CD4-positive, alpha-beta T cell (primary cell): ENCODE measurements at regions not wholly inside any gene's neighbourhood (a gene's known extent, or its start where the extent isn't known, plus 50 kb on each side); places are given as distances from the start of the nearest gene placed in this dataset.

ENCODE experiments used
- ATAC-seq: fragments of 200-7000 bp; cut with Tn5 transposase; one replicate; pipeline ENCODE4 v1.10.0; 2022; ENCODE audit warnings: mild to moderate bottlenecking; ENCODE audit not compliant: poor library complexity
- CTCF ChIA-PET: fragments of 350-600 bp; sonication (Branson Sonifier 250); formaldehyde crosslinking; loops from one replicate; lab custom pipeline; 2021; ENCODE audit warnings: antibody characterized with exemption, inconsistent platforms; lab: Charles Lee
- POLR2A ChIA-PET: fragments of 350-600 bp; sonication (Branson Sonifier 250); formaldehyde crosslinking; loops from one replicate; lab custom pipeline; 2021; ENCODE audit warnings: antibody characterized with exemption, inconsistent platforms; lab: Charles Lee
- DNase-seq, 14 experiments: peaks; one replicate each; pipeline ENCODE4 v3.0.0-alpha.2; 2013 to 2020; ENCODE audit warnings: mixed read lengths in 2 of 14
- H3K27ac ChIP-seq, 2 donors: one replicate each; pipeline versions ENCODE4 v1.5.1 to v1.7.0; 2013; ENCODE audit warnings: low read length in 2 of 2, low read depth in 1 of 2, mild to moderate bottlenecking in 1 of 2
- H3K27me3 ChIP-seq, 2 experiments: 1 replicate in 1 of 2; 2 replicates in 1 of 2; pipeline versions ENCODE4 v1.6.1 to v1.7.0; 2013; ENCODE audit warnings: low read length in 2 of 2, control low read depth in 1 of 2, mild to moderate bottlenecking in 1 of 2, moderate library complexity in 1 of 2; ENCODE audit not compliant: insufficient read depth in 2 of 2, control insufficient read depth in 1 of 2
- H3K36me3 ChIP-seq: one replicate; pipeline ENCODE4 v1.6.1; 2013; ENCODE audit warnings: low read length, control low read depth; ENCODE audit not compliant: insufficient read depth
- H3K4me1 ChIP-seq: one replicate; pipeline ENCODE4 v1.6.1; 2013; ENCODE audit warnings: low read length, control low read depth; ENCODE audit not compliant: insufficient read depth
- H3K4me3 ChIP-seq: one replicate; pipeline ENCODE4 v1.5.1; 2013; ENCODE audit warnings: mild to moderate bottlenecking, low read length, moderate library complexity
- H3K9me3 ChIP-seq, 2 experiments: 1 replicate in 1 of 2; 2 replicates in 1 of 2; pipeline versions ENCODE4 v1.6.1 to v1.7.0; 2013; ENCODE audit warnings: low read length in 2 of 2, mild to moderate bottlenecking in 2 of 2, control low read depth in 1 of 2, moderate library complexity in 1 of 2; ENCODE audit not compliant: control insufficient read depth in 1 of 2, insufficient read depth in 1 of 2
- H3K27ac Mint-ChIP-seq: one replicate; pipeline ENCODE4 v1.8.0; 2020; ENCODE audit warnings: mixed read lengths
- H3K27me3 Mint-ChIP-seq: one replicate; pipeline ENCODE4 v1.8.0; 2021; ENCODE audit warnings: mixed read lengths
- H3K36me3 Mint-ChIP-seq: one replicate; pipeline ENCODE4 v1.8.0; 2021; ENCODE audit warnings: low read depth, mixed read lengths
- H3K4me1 Mint-ChIP-seq: one replicate; pipeline ENCODE4 v1.8.0; 2021; ENCODE audit warnings: low read depth, mixed read lengths
- H3K4me3 Mint-ChIP-seq: one replicate; pipeline ENCODE4 v1.8.0; 2020; ENCODE audit warnings: mild to moderate bottlenecking, mixed read lengths
- H3K9me3 Mint-ChIP-seq: one replicate; pipeline ENCODE4 v1.8.0; 2020; ENCODE audit warnings: mixed read lengths
- intact Hi-C, 2 experiments: fragments of 100-400 bp; cut with DNase I in 1 of 2; cut with micrococcal nuclease in 1 of 2; formaldehyde crosslinking; loops; one replicate each; pipeline versions ENCODE4 v1.15.1 to v1.9.0; 2023 to 2025; cut with DNase I, micrococcal nuclease
- TF ChIP-seq, protein P1 (sequence below): fragments of 200-600 bp; IDR thresholded peaks from one replicate; pipeline ENCODE4 v1.8.0; 2022; ENCODE audit warnings: antibody characterized with exemption, mild to moderate bottlenecking

DNA sequence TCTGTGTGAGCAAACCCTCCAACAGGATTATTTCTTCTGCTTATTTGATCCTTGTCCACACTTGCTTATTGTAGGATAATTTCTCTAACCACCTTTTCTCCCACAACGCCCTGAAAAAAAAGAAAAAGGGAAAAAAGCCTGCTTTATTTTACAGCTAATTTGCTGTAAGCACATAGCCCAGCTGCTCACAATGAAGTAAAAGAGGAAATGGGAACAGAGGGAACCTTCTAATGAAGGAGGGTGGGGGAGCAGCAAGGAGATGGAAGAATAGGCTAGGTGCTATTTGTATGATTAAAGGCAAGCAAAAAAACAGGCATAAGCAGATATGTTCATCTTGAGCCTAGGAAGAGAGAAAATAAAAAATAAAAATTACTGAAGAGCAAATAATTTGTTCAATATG, 331.6 kb downstream of the TXNL1 start:
- Mint-ChIP-seq H3K9me3 (no peaks in the 10 kb centered on the region), H3K4me1 (no peaks in the 10 kb centered on the region), H3K27me3 (no peaks in the 10 kb centered on the region), H3K27ac (no peak overlapping the region), H3K36me3 (no peaks in the 10 kb centered on the region), H3K4me3 (no peak overlapping the region)
- H3K27ac ChIP-seq: no peak overlapping the region
- no peak overlapping the region for H3K4me3 ChIP-seq
- POLR2A ChIA-PET: no interaction called here
- intact Hi-C loops: no loop called here
- H3K9me3 ChIP-seq: peaks cover 0 to 5% of the 10 kb centered on the region in 2 experiments
- no peaks in the 10 kb centered on the region for H3K36me3 ChIP-seq
- TF ChIP-seq, protein P1, sequence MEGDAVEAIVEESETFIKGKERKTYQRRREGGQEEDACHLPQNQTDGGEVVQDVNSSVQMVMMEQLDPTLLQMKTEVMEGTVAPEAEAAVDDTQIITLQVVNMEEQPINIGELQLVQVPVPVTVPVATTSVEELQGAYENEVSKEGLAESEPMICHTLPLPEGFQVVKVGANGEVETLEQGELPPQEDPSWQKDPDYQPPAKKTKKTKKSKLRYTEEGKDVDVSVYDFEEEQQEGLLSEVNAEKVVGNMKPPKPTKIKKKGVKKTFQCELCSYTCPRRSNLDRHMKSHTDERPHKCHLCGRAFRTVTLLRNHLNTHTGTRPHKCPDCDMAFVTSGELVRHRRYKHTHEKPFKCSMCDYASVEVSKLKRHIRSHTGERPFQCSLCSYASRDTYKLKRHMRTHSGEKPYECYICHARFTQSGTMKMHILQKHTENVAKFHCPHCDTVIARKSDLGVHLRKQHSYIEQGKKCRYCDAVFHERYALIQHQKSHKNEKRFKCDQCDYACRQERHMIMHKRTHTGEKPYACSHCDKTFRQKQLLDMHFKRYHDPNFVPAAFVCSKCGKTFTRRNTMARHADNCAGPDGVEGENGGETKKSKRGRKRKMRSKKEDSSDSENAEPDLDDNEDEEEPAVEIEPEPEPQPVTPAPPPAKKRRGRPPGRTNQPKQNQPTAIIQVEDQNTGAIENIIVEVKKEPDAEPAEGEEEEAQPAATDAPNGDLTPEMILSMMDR: no peak
- H3K4me1 ChIP-seq: no peaks in the 10 kb centered on the region
- CTCF ChIA-PET: no interaction called here
- no peaks in the 10 kb centered on the region for H3K27me3 ChIP-seq
- no peak for DNase-seq
- ATAC-seq: no peak

DNA sequence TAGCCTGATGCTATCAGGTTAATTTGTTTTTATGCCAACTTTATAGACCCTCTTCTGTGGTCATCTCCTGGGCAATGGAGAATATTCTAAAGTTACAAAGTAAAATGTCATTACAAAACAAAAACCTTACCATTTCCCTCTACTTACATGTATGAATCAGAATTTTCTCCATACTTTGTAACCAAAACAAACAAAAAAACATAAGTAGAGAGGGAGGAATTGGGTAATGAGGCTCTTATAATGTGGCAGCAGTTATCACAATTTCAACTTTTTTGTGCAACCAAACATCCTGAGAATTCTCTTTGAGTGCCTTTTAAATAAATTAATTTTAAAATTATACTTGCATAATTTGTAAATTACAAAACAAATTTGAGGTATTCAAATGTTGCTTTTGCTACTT, 332.8 kb downstream of the TXNL1 start:
- no peak overlapping the region for H3K27ac ChIP-seq
- DNase-seq (no peak), ATAC-seq (no peak)
- no peak overlapping the region for H3K27ac Mint-ChIP-seq
- H3K4me1 Mint-ChIP-seq: no peaks in the 10 kb centered on the region
- no peaks in the 10 kb centered on the region for H3K4me1 ChIP-seq
- intact Hi-C loops: no loop called here
- CTCF ChIA-PET: no interaction called here
- no peak overlapping the region for H3K4me3 Mint-ChIP-seq
- H3K4me3 ChIP-seq: no peak overlapping the region
- H3K27me3 ChIP-seq: no peaks in the 10 kb centered on the region
- no peaks in the 10 kb centered on the region for H3K27me3 Mint-ChIP-seq
- TF ChIP-seq, protein P1: no peak
- H3K9me3 Mint-ChIP-seq: no peaks in the 10 kb centered on the region
- no peaks in the 10 kb centered on the region for H3K36me3 ChIP-seq
- peaks cover 0 to 5% of the 10 kb centered on the region in 2 experiments for H3K9me3 ChIP-seq
- H3K36me3 Mint-ChIP-seq: no peaks in the 10 kb centered on the region
- POLR2A ChIA-PET: no interaction called here

DNA sequence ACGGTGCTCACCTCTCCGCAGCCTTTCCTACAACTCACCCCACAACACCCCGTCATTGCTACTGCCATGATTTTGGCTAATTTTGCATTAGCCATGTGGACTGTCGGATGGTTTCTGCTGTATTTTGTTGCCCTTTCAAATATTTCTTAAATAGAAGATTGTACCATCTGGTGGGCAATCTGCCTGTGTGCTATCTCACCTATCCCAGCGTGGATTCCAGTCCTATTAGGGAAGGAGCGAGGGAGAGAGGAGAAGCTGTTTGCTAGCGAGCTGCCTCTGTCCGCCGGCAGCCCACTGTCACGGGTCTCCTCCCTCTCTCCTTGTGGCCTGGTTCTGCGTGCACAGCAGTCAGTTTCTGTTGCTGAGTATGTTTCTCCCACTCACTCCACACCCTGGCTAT, 336.2 kb downstream of the TXNL1 start:
- no peaks in the 10 kb centered on the region for H3K36me3 ChIP-seq
- peaks cover 0 to 5% of the 10 kb centered on the region in 2 experiments for H3K9me3 ChIP-seq
- CTCF ChIA-PET: no interaction called here
- TF ChIP-seq, protein P1: no peak
- ATAC-seq (no peak), DNase-seq (no peak)
- H3K4me1 ChIP-seq: no peaks in the 10 kb centered on the region
- H3K27me3 ChIP-seq: no peaks in the 10 kb centered on the region
- Mint-ChIP-seq H3K4me3 (no peak overlapping the region), H3K36me3 (no peaks in the 10 kb centered on the region), H3K9me3 (no peaks in the 10 kb centered on the region), H3K4me1 (no peaks in the 10 kb centered on the region), H3K27me3 (no peaks in the 10 kb centered on the region), H3K27ac (no peak overlapping the region)
- no peak overlapping the region for H3K4me3 ChIP-seq
- intact Hi-C loops: no loop called here
- POLR2A ChIA-PET: no interaction called here
- H3K27ac ChIP-seq: no peak overlapping the region
